ENCODE measurements at regions not wholly inside any gene's neighbourhood (a gene's known extent, or its start where the extent isn't known, plus 50 kb on each side); places are given as distances from the start of the nearest gene placed in this dataset.

GRCh38 chr5:88063813-88064212 lies 204.8 kb downstream of the TMEM161B start:
- TF ChIP-seq CTCF (conservative IDR thresholded peaks at IDR 0.05; ENCODE audit: low read depth, low read length) (no peak), EZH2 (IDR thresholded peaks at IDR 0.05; ENCODE audit: borderline replicate concordance, low read depth, low read length, poor library complexity, severe bottlenecking) (no peak)

Measured in A673 (cell line).